ENCODE measurements at regions not wholly inside any gene's neighbourhood (a gene's known extent, or its start where the extent isn't known, plus 50 kb on each side); places are given as distances from the start of the nearest gene placed in this dataset.

DNA sequence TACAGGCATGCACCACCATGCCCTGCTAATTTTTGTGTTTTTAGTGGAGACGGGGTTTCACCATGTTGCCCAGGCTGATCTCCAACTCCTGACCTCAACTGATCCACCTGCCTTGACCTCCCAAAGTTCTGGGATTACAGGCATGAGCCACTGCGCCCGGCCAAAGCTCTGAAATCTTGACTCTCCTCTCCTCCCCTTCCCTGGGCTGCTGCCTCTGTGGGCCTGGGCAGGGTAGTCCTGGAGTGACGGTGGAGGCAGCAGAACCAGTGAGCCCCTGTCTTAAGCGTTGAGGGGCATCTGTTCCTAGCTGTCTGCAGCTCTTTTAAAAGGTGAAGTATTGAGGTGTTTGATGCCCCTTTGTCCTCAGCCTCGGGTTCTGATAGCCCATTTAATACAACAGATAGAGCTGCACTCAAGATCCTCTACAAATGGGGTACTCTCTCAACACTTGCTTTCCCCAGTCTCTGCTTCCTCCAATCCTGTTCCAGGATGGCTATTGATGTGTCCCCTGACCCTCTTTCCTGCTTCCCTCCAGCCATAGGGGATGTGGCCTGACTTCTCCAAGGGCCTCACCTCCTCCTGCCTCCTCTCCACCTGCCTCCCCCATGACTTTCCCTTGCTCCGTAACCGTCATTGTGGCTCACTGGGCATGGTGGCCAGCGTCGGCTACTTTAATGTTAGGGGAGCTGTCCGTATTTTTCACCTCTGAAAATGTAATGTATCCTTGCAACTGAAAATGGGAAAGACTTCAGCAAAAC lies 442.5 kb downstream of the GLRX3 start:
- DNase-seq (ENCODE audit: low spot score), result no peak
- TF ChIP-seq, protein P1, sequence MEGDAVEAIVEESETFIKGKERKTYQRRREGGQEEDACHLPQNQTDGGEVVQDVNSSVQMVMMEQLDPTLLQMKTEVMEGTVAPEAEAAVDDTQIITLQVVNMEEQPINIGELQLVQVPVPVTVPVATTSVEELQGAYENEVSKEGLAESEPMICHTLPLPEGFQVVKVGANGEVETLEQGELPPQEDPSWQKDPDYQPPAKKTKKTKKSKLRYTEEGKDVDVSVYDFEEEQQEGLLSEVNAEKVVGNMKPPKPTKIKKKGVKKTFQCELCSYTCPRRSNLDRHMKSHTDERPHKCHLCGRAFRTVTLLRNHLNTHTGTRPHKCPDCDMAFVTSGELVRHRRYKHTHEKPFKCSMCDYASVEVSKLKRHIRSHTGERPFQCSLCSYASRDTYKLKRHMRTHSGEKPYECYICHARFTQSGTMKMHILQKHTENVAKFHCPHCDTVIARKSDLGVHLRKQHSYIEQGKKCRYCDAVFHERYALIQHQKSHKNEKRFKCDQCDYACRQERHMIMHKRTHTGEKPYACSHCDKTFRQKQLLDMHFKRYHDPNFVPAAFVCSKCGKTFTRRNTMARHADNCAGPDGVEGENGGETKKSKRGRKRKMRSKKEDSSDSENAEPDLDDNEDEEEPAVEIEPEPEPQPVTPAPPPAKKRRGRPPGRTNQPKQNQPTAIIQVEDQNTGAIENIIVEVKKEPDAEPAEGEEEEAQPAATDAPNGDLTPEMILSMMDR (conservative IDR thresholded peaks at IDR 0.05; ENCODE audit: low read depth, low read length), result no peak
- TF ChIP-seq EZH2 (IDR thresholded peaks at IDR 0.05; ENCODE audit: borderline replicate concordance, low read depth, low read length, poor library complexity, severe bottlenecking), result no peak
- intact Hi-C loops (cut with micrococcal nuclease; ENCODE audit: unreplicated experiment), result no loop called here
- Histone ChIP-seq H3K27me3 (replicated peaks; ENCODE audit: insufficient read depth, low read depth, low read length, poor library complexity) (no peaks in the 10 kb centered on the region), H3K36me3 (ENCODE audit: insufficient read depth, low read length, poor library complexity, severe bottlenecking) (no peaks in the 10 kb centered on the region), H3K4me3 (ENCODE audit: low read depth, low read length, poor library complexity, severe bottlenecking) (no peak overlapping the region), H3K27ac (ENCODE audit: low read depth, low read length, poor library complexity, severe bottlenecking) (no peak overlapping the region), H3K4me1 (ENCODE audit: insufficient read depth, low read length, poor library complexity, severe bottlenecking) (no peaks in the 10 kb centered on the region), H3K9me3 (ENCODE audit: low read depth, low read length, poor library complexity, severe bottlenecking) (no peaks in the 10 kb centered on the region)
- ChIA-PET CTCF (no interaction called here), POLR2A (ENCODE audit: low non-redundant PET) (no interaction called here)
- BruUV-seq (replicated peaks), result no TSS peak

DNA sequence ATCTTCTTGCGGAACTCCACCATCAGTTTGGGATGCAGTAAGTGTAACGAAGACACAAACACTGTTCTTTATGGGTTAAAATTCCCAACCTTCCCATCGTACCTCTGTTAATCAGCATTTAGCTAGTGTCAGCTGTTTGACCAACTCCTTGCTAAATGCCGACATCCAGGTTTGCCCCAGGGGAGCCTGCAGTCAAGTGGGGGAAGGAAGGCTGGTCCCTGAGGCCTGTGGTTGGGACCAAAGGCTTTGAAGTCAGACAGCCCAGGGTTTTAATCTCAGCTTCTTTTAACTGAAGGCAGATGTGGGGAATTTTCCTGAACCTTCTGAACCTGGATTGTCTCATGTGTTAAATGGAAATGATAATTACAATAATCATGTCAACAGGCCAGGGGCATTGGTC lies 443.7 kb downstream of the GLRX3 start:
- H3K9me3 ChIP-seq (ENCODE audit: low read depth, low read length, poor library complexity, severe bottlenecking), result no peaks in the 10 kb centered on the region
- POLR2A ChIA-PET (ENCODE audit: low non-redundant PET), result no interaction called here
- DNase-seq (ENCODE audit: low spot score), result no peak
- CTCF ChIA-PET, result no interaction called here
- H3K4me3 ChIP-seq (ENCODE audit: low read depth, low read length, poor library complexity, severe bottlenecking), result no peak overlapping the region
- intact Hi-C loops (cut with micrococcal nuclease; ENCODE audit: unreplicated experiment), result no loop called here
- no TSS peak for BruUV-seq (replicated peaks)
- H3K27ac ChIP-seq (ENCODE audit: low read depth, low read length, poor library complexity, severe bottlenecking), result no peak overlapping the region
- no peak for TF ChIP-seq EZH2 (IDR thresholded peaks at IDR 0.05; ENCODE audit: borderline replicate concordance, low read depth, low read length, poor library complexity, severe bottlenecking)
- TF ChIP-seq, protein P1 (conservative IDR thresholded peaks at IDR 0.05; ENCODE audit: low read depth, low read length), result no peak
- no peaks in the 10 kb centered on the region for H3K36me3 ChIP-seq (ENCODE audit: insufficient read depth, low read length, poor library complexity, severe bottlenecking)
- H3K4me1 ChIP-seq (ENCODE audit: insufficient read depth, low read length, poor library complexity, severe bottlenecking), result no peaks in the 10 kb centered on the region
- no peaks in the 10 kb centered on the region for H3K27me3 ChIP-seq (replicated peaks; ENCODE audit: insufficient read depth, low read depth, low read length, poor library complexity)

DNA sequence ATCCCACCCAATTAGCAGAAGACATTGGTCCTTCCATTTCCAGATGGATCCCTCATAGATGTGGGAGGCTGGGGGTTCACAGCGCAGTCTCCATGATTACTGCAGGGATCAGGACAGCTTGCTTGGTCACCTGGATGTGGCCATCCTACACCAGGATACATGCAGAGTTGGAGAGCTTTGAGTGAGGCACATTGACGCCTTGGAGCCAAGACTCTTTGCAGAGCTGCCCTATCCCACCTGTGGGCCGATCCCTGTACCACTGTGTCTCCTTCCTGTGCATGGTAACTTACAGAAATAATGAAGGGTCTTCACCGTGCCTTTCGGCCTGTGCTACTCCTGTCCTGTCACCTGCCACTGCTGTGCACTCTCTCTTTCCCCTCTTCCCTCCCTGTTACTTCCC lies 444.8 kb downstream of the GLRX3 start:
- H3K27me3 ChIP-seq (replicated peaks; ENCODE audit: insufficient read depth, low read depth, low read length, poor library complexity), result no peaks in the 10 kb centered on the region

More for the DNA sequence above, 444.8 kb downstream of the GLRX3 start:
- Histone ChIP-seq H3K9me3 (ENCODE audit: low read depth, low read length, poor library complexity, severe bottlenecking) (no peaks in the 10 kb centered on the region), H3K4me3 (ENCODE audit: low read depth, low read length, poor library complexity, severe bottlenecking) (no peak overlapping the region), H3K4me1 (ENCODE audit: insufficient read depth, low read length, poor library complexity, severe bottlenecking) (no peaks in the 10 kb centered on the region), H3K36me3 (ENCODE audit: insufficient read depth, low read length, poor library complexity, severe bottlenecking) (no peaks in the 10 kb centered on the region), H3K27ac (ENCODE audit: low read depth, low read length, poor library complexity, severe bottlenecking) (no peak overlapping the region)
- no TSS peak for BruUV-seq (replicated peaks)
- intact Hi-C loops (cut with micrococcal nuclease; ENCODE audit: unreplicated experiment), result no loop called here
- no peak for DNase-seq (ENCODE audit: low spot score)
- TF ChIP-seq EZH2 (IDR thresholded peaks at IDR 0.05; ENCODE audit: borderline replicate concordance, low read depth, low read length, poor library complexity, severe bottlenecking), result no peak
- TF ChIP-seq, protein P1 (conservative IDR thresholded peaks at IDR 0.05; ENCODE audit: low read depth, low read length), result no peak
- ChIA-PET POLR2A (ENCODE audit: low non-redundant PET) (no interaction called here), CTCF (no interaction called here)

Data from A673 (cell line).